HG03159 (cell line): ENCODE measurements at regions not wholly inside any gene's neighbourhood (a gene's known extent, or its start where the extent isn't known, plus 50 kb on each side); places are given as distances from the start of the nearest gene placed in this dataset.
"Not testable (repeated sequence)": the region's sequence is repeated elsewhere in the genome, so short reads cannot be mapped to it uniquely, and the experiment has no call there.

ENCODE experiments used
- ATAC-seq: cut with Tn5 transposase; IDR thresholded peaks from one replicate; pipeline ENCODE4 v1.9.1; 2021; ENCODE audit warnings: mild to moderate bottlenecking, moderate library complexity; ENCODE audit not compliant: unreplicated experiment

- no peak for ATAC-seq
Measured at GRCh38 chr18:29779096-29779495, 1263.4 kb downstream of the DSC3 start.

GRCh38 chr18:29753379-29753778 lies 1289.2 kb downstream of the DSC3 start:
- no peak for ATAC-seq

DNA sequence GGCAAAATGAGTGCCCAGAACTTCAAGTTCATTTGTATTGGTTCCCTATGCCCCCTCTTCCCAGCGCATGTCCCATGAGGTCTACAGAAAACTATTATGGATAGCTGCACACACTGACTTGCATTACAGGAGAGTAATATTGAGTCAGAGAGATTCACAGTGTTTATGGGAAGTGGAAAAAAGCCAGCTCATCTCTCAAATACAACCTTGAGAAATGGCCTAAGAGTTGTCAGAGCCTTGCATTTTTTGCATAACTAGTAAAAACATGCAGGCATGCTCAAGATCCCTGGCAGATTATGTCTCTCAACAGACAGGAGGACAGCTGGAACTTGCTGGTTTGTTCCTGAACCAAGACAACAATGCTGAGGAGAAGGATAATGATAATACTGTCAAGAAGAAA lies 1292.8 kb downstream of the DSC3 start:
- no peak for ATAC-seq

DNA sequence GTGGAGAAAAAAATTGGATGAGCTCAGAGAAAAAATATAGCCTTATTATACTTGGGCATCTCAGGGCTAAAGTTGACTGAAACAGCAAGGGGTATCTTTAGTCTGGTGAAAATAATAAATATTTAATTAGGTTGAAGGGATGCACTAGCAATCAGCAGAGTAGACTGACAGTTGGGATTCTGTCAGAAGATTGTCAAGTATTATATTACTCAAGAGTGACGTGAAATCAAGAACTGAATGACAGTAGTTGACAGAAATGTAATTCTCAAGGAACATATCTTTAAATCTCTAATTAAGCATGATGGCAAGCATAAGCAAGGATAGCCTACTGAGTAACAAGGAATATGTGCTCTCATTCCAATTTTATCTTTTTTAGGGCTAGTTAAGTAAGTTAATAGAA lies 1301.1 kb downstream of the DSC3 start:
- ATAC-seq, result no peak

DNA sequence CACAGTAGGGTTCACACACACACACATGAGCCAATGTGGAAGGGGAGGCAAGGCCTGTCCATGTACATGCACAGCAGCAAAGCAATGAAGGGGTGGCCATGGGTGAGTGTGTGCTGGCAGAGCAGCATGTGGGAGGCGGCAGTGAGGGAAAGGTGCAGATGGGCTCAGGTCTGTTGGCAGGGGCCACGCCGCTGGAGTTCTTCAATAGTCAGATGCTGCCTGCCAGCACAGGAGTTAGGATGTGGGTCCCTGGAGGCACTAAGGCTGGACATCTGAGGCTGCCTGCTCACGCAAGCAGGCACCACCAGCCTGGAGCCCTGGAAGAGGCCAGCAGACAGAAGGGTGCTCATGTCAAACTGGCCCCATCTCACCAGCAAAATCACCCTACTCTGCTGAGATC lies 1304.9 kb downstream of the DSC3 start:
- no peak for ATAC-seq

DNA sequence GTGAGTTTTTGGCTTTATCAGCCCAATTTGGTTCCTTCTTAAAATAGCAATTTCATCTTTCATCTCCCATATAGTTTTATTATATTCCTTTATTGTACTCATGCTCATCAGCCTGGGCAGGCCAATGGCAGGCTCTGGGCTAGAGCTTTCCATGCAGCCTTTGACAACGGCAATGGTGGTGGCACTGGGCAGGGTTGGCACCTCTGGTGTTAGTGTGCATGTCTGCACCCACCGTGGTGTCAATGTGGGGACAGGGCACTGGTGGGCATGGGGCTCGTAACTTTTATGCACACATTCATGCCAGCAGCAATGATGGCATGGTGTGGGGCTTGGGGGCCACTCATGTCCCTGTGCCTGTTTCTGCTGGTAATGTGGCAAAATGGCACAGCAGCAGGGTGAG lies 1305.4 kb downstream of the DSC3 start:
- ATAC-seq, result no peak

- no peak for ATAC-seq
Measured at GRCh38 chr18:29730073-29730472, 1312.5 kb downstream of the DSC3 start.

GRCh38 chr18:29726646-29727045 lies 1315.9 kb downstream of the DSC3 start:
- no peak for ATAC-seq

GRCh38 chr18:29723486-29723885 lies 1319.1 kb downstream of the DSC3 start:
- not testable (repeated sequence) for ATAC-seq

DNA sequence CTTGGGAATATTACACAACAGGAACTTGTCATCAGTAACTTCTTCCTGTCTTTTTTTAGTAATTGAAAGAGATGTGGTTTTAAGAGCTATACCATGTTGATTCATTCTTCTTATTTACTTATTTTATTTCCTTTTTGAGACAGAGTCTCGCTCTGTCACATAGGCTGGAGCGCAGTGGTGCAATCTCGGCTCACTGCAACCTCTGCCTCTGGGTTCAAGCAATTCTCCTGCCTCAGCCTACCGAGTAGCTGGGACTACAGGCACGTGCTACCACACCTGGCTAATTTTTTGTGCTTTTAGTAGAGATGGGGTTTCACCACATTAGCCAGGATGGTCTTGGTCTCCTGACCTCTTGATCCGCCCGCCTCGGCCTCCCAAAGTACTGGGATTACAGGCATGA lies 1326.6 kb downstream of the DSC3 start:
- not testable (repeated sequence) for ATAC-seq

DNA sequence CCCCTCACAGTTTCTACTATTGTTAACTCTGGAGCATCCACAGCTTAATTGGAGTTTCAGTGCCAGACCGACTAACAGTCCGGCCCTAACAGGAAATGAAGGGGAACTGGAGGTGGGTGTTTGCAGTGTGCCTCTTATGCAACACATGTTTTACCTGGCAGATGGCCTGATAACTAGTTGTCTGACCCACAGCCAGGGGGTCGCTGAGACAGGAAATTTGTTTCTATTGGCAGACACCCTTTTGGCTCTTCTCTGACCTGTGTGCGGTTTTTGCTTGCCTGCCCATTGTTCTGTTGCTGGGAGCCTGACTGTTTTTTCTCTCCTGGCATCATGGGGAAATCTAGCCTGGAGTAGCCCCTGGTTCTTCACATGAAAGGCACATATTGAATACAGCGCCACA lies 1329.8 kb downstream of the DSC3 start:
- ATAC-seq, result no peak

DNA sequence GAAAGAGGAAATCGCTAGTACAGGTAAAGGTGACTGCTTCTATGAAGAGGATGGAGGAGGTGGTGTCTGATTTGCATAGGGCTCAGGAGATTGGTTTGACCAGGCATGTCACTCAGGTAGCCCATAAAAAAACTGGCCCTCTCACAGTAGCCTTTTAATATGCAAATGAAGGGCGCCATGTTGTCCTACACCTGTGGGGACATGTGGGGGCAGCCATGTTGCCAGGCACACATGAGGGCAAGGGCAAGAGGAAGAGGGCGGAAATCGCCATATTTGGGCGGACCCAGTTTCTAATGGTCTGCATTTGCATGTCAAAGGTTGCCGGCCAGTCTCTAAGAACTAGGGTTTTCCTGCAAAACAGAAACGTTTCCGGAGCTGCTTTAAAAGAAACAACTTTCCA lies 1330.6 kb downstream of the DSC3 start:
- ATAC-seq, result no peak

GRCh38 chr18:29693334-29693733 lies 1349.2 kb downstream of the DSC3 start:
- ATAC-seq, result no peak

- no peak for ATAC-seq
Measured at GRCh38 chr18:29681578-29681977, 1361.0 kb downstream of the DSC3 start.

- ATAC-seq, result no peak
Measured at GRCh38 chr18:29664278-29665036, 1378.1 kb downstream of the DSC3 start.

DNA sequence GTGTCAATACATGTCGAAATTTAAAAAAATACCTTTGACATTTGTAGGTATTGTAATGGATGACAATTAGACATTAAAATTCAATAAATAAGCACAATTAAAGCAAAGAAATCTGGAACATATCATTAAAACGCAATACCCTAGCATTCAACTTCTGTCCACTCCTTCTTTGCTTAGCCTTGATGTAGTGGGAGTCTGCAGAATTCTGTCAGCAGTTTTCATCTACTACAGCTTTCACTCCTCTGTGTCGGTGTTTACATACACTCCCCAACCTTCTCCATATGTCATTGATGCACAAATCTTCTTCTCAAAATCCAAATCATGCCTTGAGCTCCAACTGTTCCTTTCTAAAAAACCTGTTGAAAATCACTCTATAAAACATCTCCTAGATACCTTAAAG lies 1380.6 kb downstream of the DSC3 start:
- ATAC-seq, result no peak

GRCh38 chr18:29660777-29661176 lies 1381.8 kb downstream of the DSC3 start:
- ATAC-seq, result no peak

DNA sequence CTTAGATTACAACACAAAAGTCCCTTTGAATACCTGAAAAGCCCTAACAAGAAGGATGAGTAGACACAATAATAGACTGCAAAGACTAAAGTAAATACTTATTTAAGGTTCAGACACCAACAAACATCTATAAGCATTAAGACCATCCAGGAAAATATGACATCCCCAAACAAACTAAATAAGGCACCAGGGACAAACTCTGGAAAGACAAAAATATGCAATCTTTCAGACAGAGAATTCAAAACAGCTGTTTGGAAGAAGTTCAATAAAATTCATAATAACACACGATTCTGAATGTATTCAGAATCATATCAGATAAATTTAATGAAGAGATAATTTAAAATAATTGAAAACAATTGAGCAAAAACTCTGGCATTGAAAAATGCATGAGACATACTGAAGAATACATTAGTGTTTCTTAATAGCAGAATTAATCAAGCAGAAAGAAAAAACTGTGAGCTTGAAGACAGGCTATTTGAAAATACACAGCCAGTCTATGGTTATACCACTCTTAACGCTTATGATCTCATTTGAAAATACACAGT lies 1388.8 kb downstream of the DSC3 start:
- no peak for ATAC-seq

GRCh38 chr18:29652797-29653196 lies 1389.7 kb downstream of the DSC3 start:
- ATAC-seq, result no peak

GRCh38 chr18:29651122-29651680 lies 1391.3 kb downstream of the DSC3 start:
- no peak for ATAC-seq

- no peak for ATAC-seq
Measured at GRCh38 chr18:29648891-29649290, 1393.7 kb downstream of the DSC3 start.

DNA sequence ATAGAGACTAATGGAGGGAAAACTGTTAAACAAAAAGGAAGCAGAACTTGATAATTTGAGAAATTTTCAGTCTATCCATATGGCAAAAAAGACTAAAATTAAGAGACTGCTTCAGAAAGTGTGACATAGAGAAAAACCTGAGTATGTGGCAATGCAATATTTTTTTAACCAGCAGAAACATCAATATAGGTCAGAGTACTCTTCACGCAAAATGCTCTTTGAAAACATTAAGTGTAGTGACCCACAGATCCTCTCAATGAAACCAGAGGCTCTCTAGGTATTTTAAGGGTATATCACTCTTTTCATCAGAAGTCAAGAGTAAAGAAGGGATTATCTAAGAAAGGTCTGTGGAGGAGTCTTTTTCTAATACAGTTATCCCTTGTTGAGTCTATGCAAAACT lies 1394.8 kb downstream of the DSC3 start:
- no peak for ATAC-seq

GRCh38 chr18:29644276-29644675 lies 1398.3 kb downstream of the DSC3 start:
- ATAC-seq, result no peak
